SK-N-MC (cell line): ENCODE measurements at regions not wholly inside any gene's neighbourhood (a gene's known extent, or its start where the extent isn't known, plus 50 kb on each side); places are given as distances from the start of the nearest gene placed in this dataset.

Source experiments
- DNase-seq: peaks from one replicate; pipeline ENCODE4 v3.0.0-alpha.2; 2011; ENCODE audit warnings: low read depth, low spot score
- H3K27ac ChIP-seq: fragments of 200-600 bp; sonication (generic); 2 replicates; pipeline ENCODE4 v1.5.1; 2016; ENCODE audit warnings: mixed run types
- H3K36me3 ChIP-seq: fragments of 200-600 bp; sonication (generic); 2 replicates; pipeline ENCODE4 v1.6.1; 2017; ENCODE audit warnings: antibody characterized with exemption, low read length, mixed read lengths; ENCODE audit not compliant: insufficient read depth
- H3K4me3 ChIP-seq: fragments of 200-600 bp; sonication (generic); 2 replicates; pipeline ENCODE4 v1.5.1; 2016
- H3K9ac ChIP-seq: fragments of 200-600 bp; sonication (generic); 2 replicates; pipeline ENCODE4 v1.8.0; 2017; ENCODE audit warnings: mixed run types, mixed read lengths; ENCODE audit not compliant: insufficient read length
- H3K9me3 ChIP-seq: fragments of 200-600 bp; sonication (generic); 2 replicates; pipeline ENCODE4 v1.6.1; 2017; ENCODE audit warnings: low read depth, mild to moderate bottlenecking, antibody characterized with exemption, low read length, moderate library complexity, mixed read lengths
- EZH2 ChIP-seq: fragments of 200-600 bp; sonication (generic); IDR thresholded peaks from one replicate; pipeline ENCODE4 v1.6.1; 2017; ENCODE audit warnings: antibody characterized with exemption
- FOXP2 ChIP-seq: optimal IDR thresholded peaks from 2 replicates; pipeline ENCODE3; 2011; ENCODE audit warnings: mild to moderate bottlenecking, moderate library complexity; ENCODE audit not compliant: insufficient read depth; ENCODE audit errors: extremely low read length, control extremely low read depth
- POLR2AphosphoS5 ChIP-seq: IDR thresholded peaks from 2 replicates; pipeline ENCODE4 v1.6.1; 2012; ENCODE audit warnings: mild to moderate bottlenecking, low read depth, low read length, borderline replicate concordance

GRCh38 chr16:74049027-74049426 lies 247.6 kb upstream of the PSMD7 start:
- no peak for TF ChIP-seq FOXP2
- no peak for TF ChIP-seq EZH2
- no peak for TF ChIP-seq POLR2AphosphoS5
- H3K9ac ChIP-seq = no peak overlapping the region
- no peaks in the 10 kb centered on the region for H3K36me3 ChIP-seq
- no peak overlapping the region for H3K4me3 ChIP-seq
- no peak overlapping the region for H3K27ac ChIP-seq
- no peak for DNase-seq
- H3K9me3 ChIP-seq = no peaks in the 10 kb centered on the region

- H3K36me3 ChIP-seq = no peaks in the 10 kb centered on the region
- H3K27ac ChIP-seq = no peak overlapping the region
- no peak overlapping the region for H3K4me3 ChIP-seq
- H3K9ac ChIP-seq = no peak overlapping the region
- no peak for DNase-seq
- no peak for TF ChIP-seq FOXP2
- H3K9me3 ChIP-seq = no peaks in the 10 kb centered on the region
Observed at GRCh38 chr16:74046524-74046923, 250.1 kb upstream of the PSMD7 start.

GRCh38 chr16:74045513-74045912 lies 251.1 kb upstream of the PSMD7 start:
- DNase-seq = no peak
- H3K27ac ChIP-seq = no peak overlapping the region

GRCh38 chr16:74035816-74036215 lies 260.8 kb upstream of the PSMD7 start:
- no peak for TF ChIP-seq EZH2
- TF ChIP-seq POLR2AphosphoS5 = no peak
- Histone ChIP-seq H3K9me3 (no peaks in the 10 kb centered on the region), H3K36me3 (no peaks in the 10 kb centered on the region), H3K27ac (peak overlapping the region; percentile 74), H3K4me3 (peak overlapping the region; percentile 57), H3K9ac (no peak overlapping the region)
- DNase-seq = no peak

More at GRCh38 chr16:74045513-74045912, 251.1 kb upstream of the PSMD7 start:
- H3K9me3 ChIP-seq = no peaks in the 10 kb centered on the region
- TF ChIP-seq POLR2AphosphoS5 (no peak), EZH2 (no peak), FOXP2 (no peak)
- no peaks in the 10 kb centered on the region for H3K36me3 ChIP-seq
- H3K4me3 ChIP-seq = no peak overlapping the region
- no peak overlapping the region for H3K9ac ChIP-seq

- no peak overlapping the region for H3K27ac ChIP-seq
- H3K9me3 ChIP-seq = no peaks in the 10 kb centered on the region
- no peak overlapping the region for H3K4me3 ChIP-seq
- H3K36me3 ChIP-seq = no peaks in the 10 kb centered on the region
- no peak overlapping the region for H3K9ac ChIP-seq
- TF ChIP-seq FOXP2 (no peak), POLR2AphosphoS5 (no peak), EZH2 (no peak)
- DNase-seq = no peak
Observed at GRCh38 chr16:74034862-74035261, 261.8 kb upstream of the PSMD7 start.

GRCh38 chr16:74034200-74034599 lies 262.4 kb upstream of the PSMD7 start:
- DNase-seq = no peak
- TF ChIP-seq POLR2AphosphoS5 (no peak), FOXP2 (no peak), EZH2 (no peak)
- H3K9ac ChIP-seq = no peak overlapping the region
- H3K4me3 ChIP-seq = no peak overlapping the region
- H3K9me3 ChIP-seq = no peaks in the 10 kb centered on the region
- H3K27ac ChIP-seq = no peak overlapping the region
- no peaks in the 10 kb centered on the region for H3K36me3 ChIP-seq

GRCh38 chr16:74033441-74033995 lies 263.1 kb upstream of the PSMD7 start:
- TF ChIP-seq POLR2AphosphoS5 = no peak
- TF ChIP-seq FOXP2 = no peak
- TF ChIP-seq EZH2 = no peak
- DNase-seq = no peak

GRCh38 chr16:74031551-74031950 lies 265.1 kb upstream of the PSMD7 start:
- Histone ChIP-seq H3K4me3 (no peak overlapping the region), H3K36me3 (no peaks in the 10 kb centered on the region), H3K9ac (no peak overlapping the region), H3K9me3 (no peaks in the 10 kb centered on the region), H3K27ac (no peak overlapping the region)
- DNase-seq = no peak
- TF ChIP-seq EZH2 = no peak
- no peak for TF ChIP-seq FOXP2
- no peak for TF ChIP-seq POLR2AphosphoS5

More at GRCh38 chr16:74033441-74033995, 263.1 kb upstream of the PSMD7 start:
- no peaks in the 10 kb centered on the region for H3K36me3 ChIP-seq
- no peak overlapping the region for H3K9ac ChIP-seq
- no peak overlapping the region for H3K27ac ChIP-seq
- H3K9me3 ChIP-seq = no peaks in the 10 kb centered on the region
- H3K4me3 ChIP-seq = no peak overlapping the region

GRCh38 chr16:74030000-74030706 lies 266.5 kb upstream of the PSMD7 start:
- DNase-seq = no peak
- Histone ChIP-seq H3K9ac (no peak overlapping the region), H3K4me3 (no peak overlapping the region), H3K9me3 (no peaks in the 10 kb centered on the region), H3K27ac (no peak overlapping the region), H3K36me3 (no peaks in the 10 kb centered on the region)
- TF ChIP-seq EZH2 (no peak), FOXP2 (no peak), POLR2AphosphoS5 (no peak)
